ENCODE measurements at regions not wholly inside any gene's neighbourhood (a gene's known extent, or its start where the extent isn't known, plus 50 kb on each side); places are given as distances from the start of the nearest gene placed in this dataset.
A peak's percentile ranks its signal among the peaks of the same experiment; 100 is the strongest.

DNA sequence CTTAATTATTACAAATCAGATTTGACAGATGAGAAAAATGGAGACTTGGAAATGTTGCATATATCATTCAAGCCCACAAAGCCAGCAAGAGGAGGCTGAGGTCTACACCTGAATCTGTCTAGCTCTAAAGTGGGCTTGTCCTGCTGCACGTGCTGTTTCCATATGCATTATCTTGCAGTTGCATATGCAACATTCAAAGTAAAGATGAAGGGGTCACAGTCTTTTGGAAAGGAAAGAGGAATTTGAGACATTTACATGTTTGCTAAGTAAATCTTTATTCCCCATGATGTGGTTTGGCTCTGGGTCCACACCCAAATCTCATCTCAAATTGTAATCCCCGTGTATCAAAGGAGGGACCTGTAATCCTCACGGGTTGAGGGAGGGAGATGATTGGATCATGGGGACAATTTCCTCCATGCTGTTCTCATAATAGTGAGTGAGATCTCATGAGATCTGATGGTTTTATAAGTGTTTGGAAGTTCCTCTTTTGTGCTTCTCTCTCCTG, 98.3 kb downstream of the BACH1 start:
- CTCF ChIA-PET = interaction anchor here (1.1 kb wide), 1 partner anchor 49 kb away, joined by 3 read pairs; no protein-coding TSS in a partner anchor
- H3K9me3 Mint-ChIP-seq = peaks cover 15% of the 10 kb centered on the region
- H3K27ac Mint-ChIP-seq = no peak overlapping the region
- H3K27me3 Mint-ChIP-seq (ENCODE audit: low read depth) = no peaks in the 10 kb centered on the region
- DNase-seq = no peak
- no peaks in the 10 kb centered on the region for H3K4me1 Mint-ChIP-seq (ENCODE audit: low read depth)
- no peak overlapping the region for H3K4me3 Mint-ChIP-seq
- peaks cover 28% of the 10 kb centered on the region for H3K36me3 Mint-ChIP-seq (ENCODE audit: low read depth)
- intact Hi-C loops (cut with micrococcal nuclease) = no loop called here

DNA sequence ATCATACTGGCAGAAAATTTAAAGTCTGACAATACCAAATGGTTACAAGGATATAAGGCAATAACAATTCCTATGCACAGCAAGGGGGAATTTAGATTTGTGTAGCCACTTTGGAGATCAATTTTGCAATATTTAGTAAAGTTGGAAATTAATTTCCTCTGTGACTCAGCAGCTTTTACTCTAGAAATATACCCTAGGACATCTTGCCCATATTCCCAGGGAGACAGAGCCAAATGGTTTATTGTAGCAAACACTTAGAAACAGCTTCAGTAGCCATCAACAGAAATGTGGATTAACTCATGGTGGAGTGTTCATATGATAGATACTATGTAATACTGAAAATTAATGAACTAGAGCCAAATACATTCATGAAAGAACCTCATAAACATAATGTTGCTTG, 104.6 kb downstream of the BACH1 start:
- H3K9me3 Mint-ChIP-seq = peaks cover 12% of the 10 kb centered on the region
- no peaks in the 10 kb centered on the region for H3K27me3 Mint-ChIP-seq (ENCODE audit: low read depth)
- intact Hi-C loops (cut with micrococcal nuclease) = no loop called here
- no peak for DNase-seq
- peaks cover 27% of the 10 kb centered on the region for H3K36me3 Mint-ChIP-seq (ENCODE audit: low read depth)
- CTCF ChIA-PET = no interaction called here
- H3K27ac Mint-ChIP-seq = no peak overlapping the region
- no peak overlapping the region for H3K4me3 Mint-ChIP-seq
- H3K4me1 Mint-ChIP-seq (ENCODE audit: low read depth) = no peaks in the 10 kb centered on the region

- H3K4me1 Mint-ChIP-seq (ENCODE audit: low read depth) = no peaks in the 10 kb centered on the region
- CTCF ChIA-PET = interaction anchor here (0.6 kb wide), 1 partner anchor 52 kb away, joined by 3 read pairs; no protein-coding TSS in a partner anchor
- H3K27me3 Mint-ChIP-seq (ENCODE audit: low read depth) = no peaks in the 10 kb centered on the region
- H3K27ac Mint-ChIP-seq = peak overlapping the region; percentile 2
- H3K9me3 Mint-ChIP-seq = peaks cover 12% of the 10 kb centered on the region
- DNase-seq = no peak
- H3K36me3 Mint-ChIP-seq (ENCODE audit: low read depth) = peaks cover 20% of the 10 kb centered on the region
- no peak overlapping the region for H3K4me3 Mint-ChIP-seq
- intact Hi-C loops (cut with micrococcal nuclease) = no loop called here
Measured at GRCh38 chr21:29403922-29404538, 105.3 kb downstream of the BACH1 start.

GRCh38 chr21:29405503-29406122, 106.9 kb downstream of the BACH1 start:
- H3K36me3 Mint-ChIP-seq (ENCODE audit: low read depth) = peaks cover 7% of the 10 kb centered on the region
- H3K4me1 Mint-ChIP-seq (ENCODE audit: low read depth) = no peaks in the 10 kb centered on the region
- intact Hi-C loops (cut with micrococcal nuclease) = no loop called here
- no peak overlapping the region for H3K27ac Mint-ChIP-seq
- H3K4me3 Mint-ChIP-seq = no peak overlapping the region
- no peaks in the 10 kb centered on the region for H3K27me3 Mint-ChIP-seq (ENCODE audit: low read depth)
- CTCF ChIA-PET = no interaction called here
- DNase-seq = no peak
- no peaks in the 10 kb centered on the region for H3K9me3 Mint-ChIP-seq

DNA sequence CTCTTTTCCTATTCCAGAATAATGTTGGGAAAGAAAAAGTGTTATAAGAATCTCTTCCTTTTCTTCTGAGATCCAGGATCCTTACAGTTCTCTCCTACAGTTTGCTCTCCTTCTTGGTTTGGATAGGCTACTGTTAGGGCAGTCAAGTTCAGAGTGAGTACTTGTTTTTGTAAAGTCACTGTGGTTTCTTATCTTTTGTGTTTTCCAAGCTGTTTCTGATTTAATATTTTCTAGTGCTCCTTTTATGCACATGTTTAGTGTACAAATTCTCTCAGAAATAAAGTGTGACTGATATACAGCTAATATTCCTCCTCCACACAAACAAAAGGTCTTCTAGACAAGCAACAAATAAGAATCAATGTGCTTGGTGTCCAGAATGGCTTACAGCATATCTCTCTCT, 107.7 kb downstream of the BACH1 start:
- Mint-ChIP-seq H3K4me3 (no peak overlapping the region), H3K36me3 (ENCODE audit: low read depth) (peaks cover 5% of the 10 kb centered on the region), H3K9me3 (no peaks in the 10 kb centered on the region), H3K27ac (no peak overlapping the region), H3K27me3 (ENCODE audit: low read depth) (no peaks in the 10 kb centered on the region), H3K4me1 (ENCODE audit: low read depth) (no peaks in the 10 kb centered on the region)
- CTCF ChIA-PET = no interaction called here
- DNase-seq = no peak
- intact Hi-C loops (cut with micrococcal nuclease) = no loop called here

GRCh38 chr21:29407571-29407970, 108.8 kb downstream of the BACH1 start:
- intact Hi-C loops (cut with micrococcal nuclease) = no loop called here
- Mint-ChIP-seq H3K4me3 (no peak overlapping the region), H3K4me1 (ENCODE audit: low read depth) (no peaks in the 10 kb centered on the region), H3K27me3 (ENCODE audit: low read depth) (no peaks in the 10 kb centered on the region), H3K27ac (no peak overlapping the region), H3K9me3 (no peaks in the 10 kb centered on the region), H3K36me3 (ENCODE audit: low read depth) (peaks cover 4% of the 10 kb centered on the region)
- CTCF ChIA-PET = interaction anchor here (0.5 kb wide), 1 partner anchor 58 kb away, joined by 3 read pairs; no protein-coding TSS in a partner anchor
- DNase-seq = no peak

DNA sequence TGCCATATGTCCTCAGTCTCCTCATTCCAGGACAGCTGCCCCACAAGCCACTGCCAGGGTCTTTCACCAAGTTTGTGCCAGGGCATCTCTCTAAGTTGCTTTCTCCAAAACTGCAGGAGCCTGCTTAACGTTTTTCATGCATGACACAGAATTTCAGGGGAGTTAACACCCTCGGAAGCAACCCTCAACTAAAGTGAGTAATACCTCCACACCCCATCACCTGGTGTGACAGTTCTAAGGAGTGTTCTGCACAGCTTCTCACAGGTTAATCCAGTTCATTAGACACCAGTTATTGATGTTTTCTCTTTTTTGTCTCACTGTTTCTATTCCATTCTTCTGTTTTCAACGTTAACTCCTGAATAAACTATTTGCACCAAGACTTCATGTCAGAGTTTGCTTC, 115.0 kb downstream of the BACH1 start:
- Mint-ChIP-seq H3K4me1 (ENCODE audit: low read depth) (peaks cover 2% of the 10 kb centered on the region), H3K27me3 (ENCODE audit: low read depth) (no peaks in the 10 kb centered on the region), H3K36me3 (ENCODE audit: low read depth) (peaks cover 4% of the 10 kb centered on the region), H3K27ac (no peak overlapping the region), H3K4me3 (no peak overlapping the region), H3K9me3 (no peaks in the 10 kb centered on the region)
- intact Hi-C loops (cut with micrococcal nuclease) = no loop called here
- CTCF ChIA-PET = interaction anchor here (0.7 to 1.4 kb wide), 2 partner anchors 32 to 982 kb away, joined by 3 read pairs; no protein-coding TSS in a partner anchor
- no peak for DNase-seq

DNA sequence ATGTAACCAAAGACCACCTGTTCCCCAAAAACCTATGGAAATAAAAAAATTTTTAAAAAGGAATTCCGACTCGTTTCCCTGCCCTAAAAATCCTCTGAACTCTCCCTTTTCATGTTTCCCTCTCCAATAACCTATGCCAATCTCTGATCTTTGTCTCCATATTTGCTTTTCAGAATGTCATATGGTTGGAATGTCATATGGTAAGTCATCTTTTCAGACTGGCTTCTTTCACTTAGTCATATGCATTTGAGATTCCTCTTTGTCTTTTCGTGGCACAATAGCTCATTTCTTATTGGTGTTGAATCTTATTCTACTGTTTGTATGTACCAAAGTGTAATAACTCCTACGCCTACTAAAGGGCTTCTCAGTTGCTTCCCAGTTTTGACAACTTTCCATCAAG, 117.5 kb downstream of the BACH1 start:
- intact Hi-C loops (cut with micrococcal nuclease) = no loop called here
- Mint-ChIP-seq H3K9me3 (no peaks in the 10 kb centered on the region), H3K27me3 (ENCODE audit: low read depth) (no peaks in the 10 kb centered on the region), H3K36me3 (ENCODE audit: low read depth) (peaks cover 4% of the 10 kb centered on the region), H3K4me3 (no peak overlapping the region), H3K4me1 (ENCODE audit: low read depth) (peaks cover 4% of the 10 kb centered on the region), H3K27ac (no peak overlapping the region)
- DNase-seq = no peak
- CTCF ChIA-PET = interaction anchor here (0.7 kb wide), 2 partner anchors 10 to 376 kb away, joined by 3 to 8 read pairs; no protein-coding TSS in a partner anchor

GRCh38 chr21:29418813-29419212, 120.1 kb downstream of the BACH1 start:
- intact Hi-C loops (cut with micrococcal nuclease) = no loop called here
- CTCF ChIA-PET = no interaction called here
- no peak overlapping the region for H3K27ac Mint-ChIP-seq
- H3K4me1 Mint-ChIP-seq (ENCODE audit: low read depth) = peaks cover 4% of the 10 kb centered on the region
- no peak overlapping the region for H3K4me3 Mint-ChIP-seq
- no peaks in the 10 kb centered on the region for H3K9me3 Mint-ChIP-seq
- H3K36me3 Mint-ChIP-seq (ENCODE audit: low read depth) = peaks cover 4% of the 10 kb centered on the region
- no peak for DNase-seq
- H3K27me3 Mint-ChIP-seq (ENCODE audit: low read depth) = no peaks in the 10 kb centered on the region

- CTCF ChIA-PET = no interaction called here
- peaks cover 4% of the 10 kb centered on the region for H3K36me3 Mint-ChIP-seq (ENCODE audit: low read depth)
- no peak for DNase-seq
- no peak overlapping the region for H3K4me3 Mint-ChIP-seq
- peaks cover 4% of the 10 kb centered on the region for H3K4me1 Mint-ChIP-seq (ENCODE audit: low read depth)
- intact Hi-C loops (cut with micrococcal nuclease) = no loop called here
- H3K27me3 Mint-ChIP-seq (ENCODE audit: low read depth) = no peaks in the 10 kb centered on the region
- H3K9me3 Mint-ChIP-seq = no peaks in the 10 kb centered on the region
- no peak overlapping the region for H3K27ac Mint-ChIP-seq
Measured at GRCh38 chr21:29419422-29419821, 120.7 kb downstream of the BACH1 start.

DNA sequence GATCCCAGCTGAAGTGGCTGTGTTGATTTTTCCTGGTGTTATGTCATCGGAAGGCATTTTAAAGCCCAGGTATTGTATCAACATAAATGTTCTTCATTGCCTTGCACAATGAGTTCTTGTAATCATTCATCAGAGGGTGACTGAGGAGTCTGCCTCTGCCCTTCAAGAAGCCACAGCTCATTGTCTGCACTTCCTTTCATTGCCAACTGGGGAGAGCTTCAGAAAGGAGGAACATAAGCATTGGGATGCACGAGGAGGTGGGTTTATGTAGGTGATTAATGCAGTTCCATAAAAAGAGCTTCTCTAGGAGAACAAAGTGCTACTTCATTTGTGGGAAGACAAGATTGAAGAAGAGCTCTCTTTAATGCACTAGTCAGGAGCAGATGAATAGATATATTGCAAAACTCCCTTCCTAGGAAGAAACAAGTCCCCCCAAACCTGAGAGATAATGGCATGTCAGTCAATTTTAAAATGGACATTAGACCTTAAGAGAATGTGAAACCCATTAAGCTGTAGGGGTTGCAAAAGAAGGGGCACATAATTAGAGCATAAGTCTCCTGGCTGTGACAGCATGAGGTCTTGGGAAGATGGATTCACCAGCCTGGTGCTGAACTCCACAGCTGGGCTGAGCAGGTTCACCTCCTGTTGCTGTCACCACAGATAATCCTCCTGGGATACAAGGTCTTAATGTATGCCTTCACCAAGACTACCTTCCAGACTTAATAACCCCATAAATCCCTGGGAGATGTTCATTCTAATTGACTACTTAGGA, 124.6 kb downstream of the BACH1 start:
- peaks cover 4% of the 10 kb centered on the region for H3K36me3 Mint-ChIP-seq (ENCODE audit: low read depth)
- no peak for DNase-seq
- intact Hi-C loops (cut with micrococcal nuclease) = no loop called here
- H3K4me3 Mint-ChIP-seq = no peak overlapping the region
- peaks cover 4% of the 10 kb centered on the region for H3K4me1 Mint-ChIP-seq (ENCODE audit: low read depth)
- CTCF ChIA-PET = no interaction called here
- H3K27me3 Mint-ChIP-seq (ENCODE audit: low read depth) = no peaks in the 10 kb centered on the region
- peaks cover 2% of the 10 kb centered on the region for H3K9me3 Mint-ChIP-seq
- H3K27ac Mint-ChIP-seq = no peak overlapping the region

DNA sequence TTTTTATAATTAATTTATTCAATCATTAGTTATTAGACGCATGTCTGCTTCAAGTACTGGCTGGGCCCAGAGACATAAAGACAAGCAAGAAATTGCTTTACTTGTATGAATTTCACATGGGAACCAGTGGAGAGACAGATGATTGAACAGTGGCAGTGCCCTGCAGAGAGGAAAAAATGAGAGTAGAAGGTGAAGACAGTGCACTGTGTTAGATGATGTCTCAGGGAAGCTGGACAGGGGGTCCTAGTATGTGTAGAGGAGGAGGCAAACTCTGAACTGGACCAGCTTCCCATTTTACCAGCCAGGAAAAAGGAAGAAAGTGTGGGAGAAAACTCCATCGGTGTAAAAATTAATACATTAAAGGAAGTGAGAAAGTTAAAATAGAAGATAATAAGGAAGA, 126.0 kb downstream of the BACH1 start:
- Mint-ChIP-seq H3K4me3 (no peak overlapping the region), H3K27me3 (ENCODE audit: low read depth) (no peaks in the 10 kb centered on the region)
- intact Hi-C loops (cut with micrococcal nuclease) = no loop called here

More for the DNA sequence above, 126.0 kb downstream of the BACH1 start:
- no peak overlapping the region for H3K27ac Mint-ChIP-seq
- H3K36me3 Mint-ChIP-seq (ENCODE audit: low read depth) = peaks cover 4% of the 10 kb centered on the region
- H3K4me1 Mint-ChIP-seq (ENCODE audit: low read depth) = no peaks in the 10 kb centered on the region
- CTCF ChIA-PET = no interaction called here
- H3K9me3 Mint-ChIP-seq = peaks cover 2% of the 10 kb centered on the region
- no peak for DNase-seq

Data from activated naive CD4-positive, alpha-beta T cell treated with anti-CD3 and anti-CD28 coated beads for 36 hours (primary cell).